ENCODE measurements at regions not wholly inside any gene's neighbourhood (a gene's known extent, or its start where the extent isn't known, plus 50 kb on each side); places are given as distances from the start of the nearest gene placed in this dataset.

GRCh38 chr12:97335115-97335514 lies 127.5 kb upstream of the RMST start:
- TF ChIP-seq POLR2A (IDR thresholded peaks at IDR 0.05) (no peak), CTCF (IDR thresholded peaks at IDR 0.05) (no peak), POLR2AphosphoS5 (IDR thresholded peaks at IDR 0.05) (no peak), EP300 (IDR thresholded peaks at IDR 0.05) (no peak)

All from sigmoid colon (tissue), 4 donors.